Thyroid gland (tissue), 4 donors: ENCODE measurements at regions not wholly inside any gene's neighbourhood (a gene's known extent, or its start where the extent isn't known, plus 50 kb on each side); places are given as distances from the start of the nearest gene placed in this dataset.

Source experiments
- POLR2A ChIP-seq, 2 donors: fragments of 450-650 bp; IDR thresholded peaks; one replicate each; pipeline ENCODE4 v1.6.1; 2017; ENCODE audit warnings: antibody characterized with exemption in 2 of 2, mild to moderate bottlenecking in 2 of 2, moderate library complexity in 1 of 2
- TF ChIP-seq, protein P1 (sequence below), 6 experiments: fragments of 200-600 bp in 3 of 6; fragments of 450-650 bp in 3 of 6; sonication (generic) in 3 of 6; IDR thresholded peaks; one replicate each; pipeline ENCODE4 v1.5.1; 2016 to 2019; ENCODE audit warnings: antibody characterized with exemption in 6 of 6, mild to moderate bottlenecking in 2 of 6, inconsistent platforms in 1 of 6, moderate library complexity in 1 of 6

DNA sequence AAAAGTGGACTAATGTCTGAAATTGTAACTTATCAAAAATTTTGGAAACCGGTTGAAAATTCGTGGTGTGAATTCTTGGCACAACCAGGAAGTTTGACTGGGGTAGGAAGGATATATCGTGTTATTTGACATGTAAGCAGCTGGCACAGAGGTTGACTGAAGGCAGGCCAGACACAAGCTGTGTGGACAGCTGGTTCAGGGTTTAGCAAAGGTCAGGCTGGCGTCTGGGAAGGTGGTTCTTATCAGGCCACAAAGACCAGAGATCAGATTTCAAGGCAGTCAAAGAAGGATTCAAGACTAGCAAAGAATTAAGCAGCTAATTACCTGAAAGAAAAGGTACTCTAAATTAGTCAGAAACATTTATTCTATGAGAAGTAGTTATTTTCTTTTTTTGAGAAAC is 450.2 kb upstream of the MDGA2 start:
- TF ChIP-seq, protein P1, sequence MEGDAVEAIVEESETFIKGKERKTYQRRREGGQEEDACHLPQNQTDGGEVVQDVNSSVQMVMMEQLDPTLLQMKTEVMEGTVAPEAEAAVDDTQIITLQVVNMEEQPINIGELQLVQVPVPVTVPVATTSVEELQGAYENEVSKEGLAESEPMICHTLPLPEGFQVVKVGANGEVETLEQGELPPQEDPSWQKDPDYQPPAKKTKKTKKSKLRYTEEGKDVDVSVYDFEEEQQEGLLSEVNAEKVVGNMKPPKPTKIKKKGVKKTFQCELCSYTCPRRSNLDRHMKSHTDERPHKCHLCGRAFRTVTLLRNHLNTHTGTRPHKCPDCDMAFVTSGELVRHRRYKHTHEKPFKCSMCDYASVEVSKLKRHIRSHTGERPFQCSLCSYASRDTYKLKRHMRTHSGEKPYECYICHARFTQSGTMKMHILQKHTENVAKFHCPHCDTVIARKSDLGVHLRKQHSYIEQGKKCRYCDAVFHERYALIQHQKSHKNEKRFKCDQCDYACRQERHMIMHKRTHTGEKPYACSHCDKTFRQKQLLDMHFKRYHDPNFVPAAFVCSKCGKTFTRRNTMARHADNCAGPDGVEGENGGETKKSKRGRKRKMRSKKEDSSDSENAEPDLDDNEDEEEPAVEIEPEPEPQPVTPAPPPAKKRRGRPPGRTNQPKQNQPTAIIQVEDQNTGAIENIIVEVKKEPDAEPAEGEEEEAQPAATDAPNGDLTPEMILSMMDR (IDR thresholded peaks at IDR 0.05) = no peak
- TF ChIP-seq POLR2A (IDR thresholded peaks at IDR 0.05) = no peak
